ENCODE measurements at regions not wholly inside any gene's neighbourhood (a gene's known extent, or its start where the extent isn't known, plus 50 kb on each side); places are given as distances from the start of the nearest gene placed in this dataset.
"Not testable (repeated sequence)": the region's sequence is repeated elsewhere in the genome, so short reads cannot be mapped to it uniquely, and the experiment has no call there.

DNA sequence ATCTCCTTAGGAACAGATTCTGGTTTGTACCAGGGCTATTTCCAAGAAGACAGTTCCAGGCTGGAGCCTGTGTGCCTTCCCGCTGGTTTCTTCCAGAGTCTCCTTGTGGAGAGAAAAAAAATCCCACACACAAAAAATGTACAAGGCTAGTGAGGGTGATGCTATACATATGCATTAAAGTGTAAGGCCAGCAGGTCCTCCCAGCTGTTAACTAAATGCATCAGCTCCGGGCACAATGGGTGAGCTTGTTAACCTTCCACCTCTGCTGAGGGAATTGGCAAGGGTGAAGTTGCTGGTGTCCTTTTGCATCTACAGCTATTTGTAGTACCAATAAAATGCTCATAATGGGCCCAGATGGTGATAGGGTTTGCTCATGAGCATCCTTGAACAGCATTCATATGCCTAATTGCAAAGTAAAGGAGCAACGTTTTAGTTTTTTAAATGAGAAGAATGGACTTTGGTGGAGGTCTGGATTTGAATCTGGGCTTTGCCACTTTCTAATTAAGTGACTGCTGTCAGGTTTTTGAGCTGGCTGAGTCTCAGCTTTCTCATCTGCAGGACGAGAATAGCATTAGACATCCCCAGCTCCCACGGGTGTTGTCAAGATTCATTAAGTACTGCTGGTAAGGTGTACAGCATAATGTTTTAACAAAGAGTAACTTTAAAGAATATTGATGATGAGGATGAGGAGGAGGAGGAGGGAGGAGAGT is 361.8 kb downstream of the QKI start:
- no peak for DNase-seq

DNA sequence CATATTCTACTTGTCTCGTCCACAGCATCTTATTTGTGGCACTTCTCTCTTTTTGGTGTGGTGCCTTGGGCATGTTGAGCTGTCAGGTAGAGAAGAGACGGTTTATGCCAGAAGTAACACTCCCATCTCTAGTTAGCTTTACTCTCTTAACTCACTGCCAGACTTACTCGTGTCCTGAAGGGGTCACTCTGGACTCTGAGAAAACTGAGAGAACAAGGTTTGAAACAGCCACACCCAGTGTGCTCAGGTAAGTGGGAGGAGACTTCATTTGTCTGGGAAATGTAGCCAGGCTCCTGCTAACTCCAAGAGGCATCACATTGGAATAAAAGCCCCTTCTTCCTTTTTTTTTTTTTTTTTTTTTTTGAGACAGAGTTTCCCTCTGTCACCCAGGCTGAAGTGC is 360.8 kb downstream of the QKI start:
- DNase-seq, result no peak

- no peak for DNase-seq
These were observed 360.0 kb downstream of the QKI start for GRCh38 chr6:163774485-163774884.

GRCh38 chr6:163773646-163774045 is 359.1 kb downstream of the QKI start:
- DNase-seq, result no peak

DNA sequence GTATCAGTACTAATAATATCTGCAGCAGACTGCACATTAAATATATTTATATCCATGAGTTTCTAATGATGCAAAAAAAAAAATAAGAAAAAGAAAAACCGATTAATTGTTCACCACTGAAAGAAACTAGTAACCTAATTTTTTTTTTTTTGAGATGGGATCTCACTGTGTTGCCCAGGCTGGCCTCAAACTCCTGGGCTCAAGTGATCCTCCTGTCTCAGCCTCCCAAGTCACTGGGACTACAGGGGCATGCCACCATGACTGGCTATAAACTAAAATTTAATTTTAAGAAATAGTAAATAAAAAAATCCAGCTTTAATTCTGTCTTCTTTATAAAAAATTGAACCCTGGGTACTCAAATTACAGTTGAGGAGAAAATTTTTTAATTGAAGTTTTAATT is 358.2 kb downstream of the QKI start:
- DNase-seq, result no peak

- no peak for DNase-seq
These were observed 356.7 kb downstream of the QKI start for GRCh38 chr6:163771180-163771579.

- no peak for DNase-seq
These were observed 354.4 kb downstream of the QKI start for GRCh38 chr6:163768905-163769304.

DNA sequence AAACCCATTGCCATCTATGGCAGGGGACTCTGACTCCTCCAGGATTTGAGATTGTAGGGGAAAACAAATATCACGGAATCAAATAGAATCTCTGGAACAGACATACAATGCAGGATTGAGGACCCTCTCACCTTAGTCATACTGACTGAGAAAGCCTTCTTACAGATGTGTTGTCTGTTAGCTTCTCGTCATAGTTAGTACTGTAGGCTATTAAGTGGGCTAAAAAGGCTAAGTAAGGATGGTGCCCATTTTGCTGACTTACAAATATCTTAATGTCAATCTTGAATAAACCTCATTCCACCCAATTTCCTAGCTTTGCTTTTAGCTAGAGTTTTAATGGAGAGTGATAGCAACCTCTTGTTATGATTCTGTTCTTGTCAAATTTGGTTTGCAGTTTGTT is 352.4 kb downstream of the QKI start:
- DNase-seq, result no peak

DNA sequence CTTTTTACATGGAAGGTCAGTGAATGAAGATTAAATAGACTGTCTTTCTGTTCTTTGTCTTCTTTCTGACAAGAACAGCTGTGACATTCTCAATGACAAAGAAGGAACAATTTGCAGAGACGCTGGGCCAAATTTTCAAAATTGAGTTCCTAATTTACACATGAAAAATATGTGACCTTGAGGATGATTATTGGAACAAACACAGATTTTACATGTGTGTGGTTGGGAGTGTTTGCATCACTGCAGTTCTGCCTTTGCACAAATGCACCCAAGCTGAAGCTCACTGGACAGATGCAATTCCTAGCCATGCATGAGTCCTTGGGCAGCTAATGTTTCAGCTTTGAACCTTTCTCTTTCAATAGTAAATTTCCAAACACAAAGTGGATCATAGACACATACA is 350.8 kb downstream of the QKI start:
- DNase-seq, result no peak

GRCh38 chr6:163764565-163764964 is 350.0 kb downstream of the QKI start:
- no peak for DNase-seq

GRCh38 chr6:163761481-163761880 is 347.0 kb downstream of the QKI start:
- DNase-seq, result no peak

DNA sequence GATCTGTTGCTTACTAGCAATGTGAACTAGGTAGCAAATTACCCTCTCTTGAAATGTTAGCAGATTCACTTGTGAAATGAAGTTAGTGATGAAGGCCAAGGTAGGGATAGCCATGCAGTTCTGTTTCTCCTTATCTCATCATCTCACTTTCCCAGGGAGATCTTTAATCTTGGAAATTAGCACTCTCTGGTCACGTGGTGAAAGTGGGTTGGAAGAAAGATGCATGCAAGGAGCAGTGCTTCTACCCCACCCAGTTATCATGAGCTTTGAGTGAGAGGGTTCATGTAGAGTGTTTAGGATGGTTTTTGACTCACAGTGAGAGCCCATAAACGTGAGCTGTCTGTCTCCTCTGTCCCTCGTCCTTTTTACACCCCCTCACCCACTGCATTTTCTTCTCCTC is 346.3 kb downstream of the QKI start:
- no peak for DNase-seq

DNA sequence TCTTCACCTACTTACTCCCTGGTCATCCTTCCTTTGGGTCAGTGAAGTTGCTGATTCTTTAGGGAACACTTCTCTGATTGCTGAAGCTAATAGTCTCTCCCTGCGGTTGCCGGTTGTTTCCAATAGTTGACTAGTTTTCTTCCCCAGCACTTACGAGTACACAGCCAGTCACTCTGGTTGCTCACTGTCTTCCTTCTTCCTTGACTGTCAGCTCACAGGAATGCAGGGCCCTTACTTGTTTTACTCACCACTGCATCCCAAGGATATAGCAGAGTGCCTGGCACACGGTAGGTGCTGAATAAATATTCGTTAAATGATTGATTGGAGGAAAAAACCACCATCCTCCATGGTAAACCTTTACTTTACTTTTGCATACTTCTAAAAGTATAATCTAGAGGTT is 345.0 kb downstream of the QKI start:
- no peak for DNase-seq

GRCh38 chr6:163757520-163757919 is 343.0 kb downstream of the QKI start:
- no peak for DNase-seq

DNA sequence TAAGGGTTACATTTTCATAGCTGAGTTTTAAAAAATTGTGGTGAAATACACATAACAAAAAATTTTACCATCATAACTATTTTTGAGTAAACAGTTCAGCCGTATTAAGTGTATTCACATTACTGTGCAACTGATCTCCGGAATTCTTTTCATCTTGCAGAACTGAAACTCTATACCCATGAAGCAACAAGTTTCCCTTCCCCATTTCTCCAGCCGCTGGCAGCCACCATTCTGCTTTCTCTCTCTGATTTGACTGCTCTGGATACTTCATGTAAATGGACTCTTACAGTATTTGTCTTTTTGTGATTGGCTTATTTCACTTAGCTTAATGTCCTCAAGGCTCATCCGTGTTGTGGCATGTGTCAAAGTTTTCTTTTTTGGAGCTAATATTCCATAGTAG is 341.6 kb downstream of the QKI start:
- DNase-seq, result peak; percentile 12 to 55

DNA sequence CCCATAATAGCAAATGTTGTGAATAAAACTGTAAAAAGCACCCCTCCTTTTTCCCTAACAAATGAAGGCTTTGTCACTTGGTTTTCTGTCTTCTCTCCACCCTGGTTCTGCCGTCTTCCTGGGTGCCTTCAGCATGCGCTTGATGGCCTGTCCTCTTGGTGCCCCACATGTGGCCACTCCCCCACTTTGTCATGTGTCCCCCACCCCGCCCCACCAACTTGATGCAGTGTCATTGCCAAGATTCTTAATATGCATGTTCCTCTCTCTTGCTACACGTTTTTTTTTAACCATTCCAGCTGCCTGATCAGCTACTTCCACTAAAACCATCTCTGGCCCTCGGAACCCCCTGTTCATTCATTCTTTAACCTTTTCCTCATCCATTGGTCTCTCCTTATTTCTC is 340.3 kb downstream of the QKI start:
- DNase-seq, result peak in 1 of 2 donors; percentile 34

- DNase-seq, result no peak
These were observed 338.9 kb downstream of the QKI start for GRCh38 chr6:163753430-163753829.

DNA sequence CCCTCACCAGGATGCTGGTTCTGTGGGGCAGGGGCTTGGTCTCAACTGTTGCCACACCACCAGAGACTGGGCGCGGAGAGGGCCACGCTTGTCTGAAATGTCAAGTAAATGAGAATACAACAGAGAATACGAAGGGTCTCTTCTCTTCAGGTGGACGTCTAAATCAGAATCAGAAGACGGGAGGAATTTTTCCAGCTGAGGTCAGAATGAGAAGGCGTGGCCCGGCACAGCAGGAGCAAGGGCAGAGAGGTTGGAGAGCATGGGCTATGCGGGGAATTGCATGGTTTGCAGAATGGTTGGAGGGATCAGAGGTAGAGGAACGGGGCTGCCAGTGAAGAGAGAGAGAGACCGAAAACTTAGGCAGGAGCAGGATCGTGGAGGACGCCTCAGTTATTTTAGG is 337.9 kb downstream of the QKI start:
- no peak for DNase-seq

DNA sequence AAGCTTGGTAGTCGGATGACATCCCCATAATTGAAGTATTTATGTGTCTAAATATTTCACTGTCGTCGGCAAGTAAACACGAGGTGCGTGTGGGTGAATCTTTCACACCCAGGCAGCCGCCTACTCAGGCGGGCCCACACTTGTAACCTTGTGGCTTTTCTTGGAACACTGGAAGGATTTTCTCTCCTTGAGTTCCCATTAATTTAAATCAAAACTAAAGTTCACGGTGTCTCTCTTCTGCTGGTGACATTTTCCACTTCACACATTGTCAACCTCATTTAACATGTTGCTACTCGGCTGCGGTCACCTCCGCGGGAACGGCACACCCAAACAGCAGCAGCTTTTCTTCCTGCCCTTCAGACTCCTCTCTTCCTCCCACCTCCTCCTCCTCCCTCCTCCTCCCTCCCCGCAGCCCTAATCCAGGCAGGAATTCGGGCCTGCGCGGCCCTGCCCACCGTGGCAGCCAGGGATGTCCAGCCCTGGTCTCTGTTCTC is 336.6 kb downstream of the QKI start:
- DNase-seq, result peak; percentile 22 to 28

- no peak for DNase-seq
These were observed 336.0 kb downstream of the QKI start for GRCh38 chr6:163750431-163751031.

- DNase-seq, result no peak
These were observed 334.4 kb downstream of the QKI start for GRCh38 chr6:163748886-163749285.

DNA sequence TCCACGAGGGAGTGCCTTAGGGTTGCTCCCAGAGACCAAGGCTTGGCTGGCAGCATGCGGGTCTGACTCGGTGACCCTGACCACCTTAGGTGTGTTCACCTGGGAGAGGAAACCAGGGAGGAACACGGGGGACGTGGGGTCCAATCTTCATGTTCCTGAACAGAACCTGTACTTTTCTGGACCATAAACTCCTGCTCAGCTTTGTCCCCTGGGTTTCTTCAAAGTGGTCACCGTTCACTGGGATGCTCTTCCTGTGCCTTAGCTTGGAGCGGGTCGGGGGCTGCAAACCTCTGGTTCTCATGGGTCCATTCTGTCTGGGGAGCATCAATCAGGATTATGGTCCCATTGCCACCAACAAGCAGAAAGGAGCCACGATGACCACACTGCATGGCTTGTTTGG is 333.5 kb downstream of the QKI start:
- no peak for DNase-seq

DNA sequence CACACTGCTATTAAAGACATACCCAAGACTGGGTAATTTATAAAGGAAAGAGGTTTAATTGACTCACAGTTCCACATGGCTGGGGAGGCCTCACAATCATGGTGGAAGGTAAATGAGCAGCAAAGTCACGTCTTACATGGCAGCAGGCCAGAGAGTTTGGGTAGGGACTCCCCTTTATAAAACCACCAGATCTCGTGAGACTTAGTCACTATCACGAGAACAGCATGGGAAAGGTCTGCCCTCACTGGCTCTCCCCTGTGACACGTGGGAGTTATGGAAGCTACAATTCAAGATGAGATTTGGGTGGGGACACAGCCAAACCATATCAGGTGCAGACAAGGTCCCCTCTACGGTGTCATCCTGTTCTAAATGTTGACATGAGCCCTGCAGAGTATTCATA is 332.5 kb downstream of the QKI start:
- not testable (repeated sequence) for DNase-seq

DNA sequence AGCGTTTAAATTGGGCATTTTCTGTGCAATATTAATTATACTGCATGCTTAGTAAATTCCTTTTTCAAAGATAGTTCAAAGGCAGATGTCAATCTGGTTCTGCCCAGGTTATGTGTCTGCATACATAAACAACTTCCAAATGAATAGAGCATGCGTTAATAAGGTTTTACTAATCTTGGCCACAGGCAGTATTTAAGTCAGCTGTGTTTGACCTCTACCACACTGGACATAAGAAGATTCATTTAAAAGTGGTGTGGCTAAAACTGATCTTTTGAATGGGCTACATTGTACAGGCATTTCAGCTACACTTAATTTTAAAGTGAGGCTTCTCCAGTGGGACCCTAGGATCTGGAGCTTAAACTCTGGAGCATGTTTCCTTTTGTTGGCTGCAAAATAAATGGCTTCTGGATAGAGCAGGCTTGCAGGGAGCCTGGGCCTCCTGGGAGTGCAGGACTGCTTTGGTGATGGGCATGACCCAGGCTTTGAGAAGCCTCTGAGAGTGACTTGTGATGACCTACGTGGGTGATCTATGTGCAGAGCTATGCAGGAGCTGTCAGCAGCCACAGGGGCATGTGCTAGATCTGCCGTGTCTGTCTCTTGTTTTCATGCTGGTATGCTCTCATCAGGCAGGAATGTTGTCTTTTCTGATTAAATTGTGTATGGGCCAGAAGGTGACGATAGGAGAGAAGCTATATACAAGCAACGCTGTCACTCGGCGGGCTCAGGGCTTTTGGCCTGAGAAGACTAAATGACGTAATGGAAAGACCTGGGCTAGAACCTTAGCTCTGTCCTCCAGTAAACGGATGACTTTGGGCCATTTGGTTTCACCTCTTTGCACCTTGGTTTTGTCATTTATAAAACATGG is 331.2 kb downstream of the QKI start:
- DNase-seq, result no peak
